ENCODE measurements at regions not wholly inside any gene's neighbourhood (a gene's known extent, or its start where the extent isn't known, plus 50 kb on each side); places are given as distances from the start of the nearest gene placed in this dataset.

DNA sequence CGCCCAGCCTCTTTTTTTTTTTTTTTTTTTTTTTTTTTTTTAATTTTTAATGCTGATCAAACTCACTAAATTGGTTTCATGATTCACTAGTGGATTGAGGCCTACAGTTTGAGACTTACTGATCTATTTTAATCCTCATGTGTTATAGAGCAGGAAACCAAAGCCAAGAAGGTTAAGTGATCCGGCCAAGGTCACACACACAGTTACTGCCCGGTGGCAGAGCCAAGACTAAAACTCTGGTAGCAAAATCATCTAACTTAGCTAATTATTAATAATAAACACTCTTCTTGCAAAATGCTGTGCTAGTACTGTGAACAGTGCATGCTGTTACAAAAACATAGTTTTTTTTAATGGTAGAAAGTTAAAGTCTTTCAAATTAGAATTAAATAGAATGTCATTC lies 188.3 kb upstream of the NFE2L3 start:
- no peak for TF ChIP-seq POLR2A (IDR thresholded peaks at IDR 0.05; ENCODE audit: low read depth)
- no peak for TF ChIP-seq POLR2AphosphoS5 (IDR thresholded peaks at IDR 0.05)
- no peak for TF ChIP-seq EP300 (IDR thresholded peaks at IDR 0.05)
- TF ChIP-seq, protein P1, sequence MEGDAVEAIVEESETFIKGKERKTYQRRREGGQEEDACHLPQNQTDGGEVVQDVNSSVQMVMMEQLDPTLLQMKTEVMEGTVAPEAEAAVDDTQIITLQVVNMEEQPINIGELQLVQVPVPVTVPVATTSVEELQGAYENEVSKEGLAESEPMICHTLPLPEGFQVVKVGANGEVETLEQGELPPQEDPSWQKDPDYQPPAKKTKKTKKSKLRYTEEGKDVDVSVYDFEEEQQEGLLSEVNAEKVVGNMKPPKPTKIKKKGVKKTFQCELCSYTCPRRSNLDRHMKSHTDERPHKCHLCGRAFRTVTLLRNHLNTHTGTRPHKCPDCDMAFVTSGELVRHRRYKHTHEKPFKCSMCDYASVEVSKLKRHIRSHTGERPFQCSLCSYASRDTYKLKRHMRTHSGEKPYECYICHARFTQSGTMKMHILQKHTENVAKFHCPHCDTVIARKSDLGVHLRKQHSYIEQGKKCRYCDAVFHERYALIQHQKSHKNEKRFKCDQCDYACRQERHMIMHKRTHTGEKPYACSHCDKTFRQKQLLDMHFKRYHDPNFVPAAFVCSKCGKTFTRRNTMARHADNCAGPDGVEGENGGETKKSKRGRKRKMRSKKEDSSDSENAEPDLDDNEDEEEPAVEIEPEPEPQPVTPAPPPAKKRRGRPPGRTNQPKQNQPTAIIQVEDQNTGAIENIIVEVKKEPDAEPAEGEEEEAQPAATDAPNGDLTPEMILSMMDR (IDR thresholded peaks at IDR 0.05): no peak
- Histone ChIP-seq H3K27me3 (peaks cover 0 to 42% (median 0%) of the 10 kb centered on the region in 4 donors), H3K36me3 (no peaks in the 10 kb centered on the region), H3K27ac (replicated peaks in 1 of 4) (no peak overlapping the region), H3K4me3 (no peak overlapping the region), H3K4me1 (no peaks in the 10 kb centered on the region), H3K9me3 (no peaks in the 10 kb centered on the region)
- intact Hi-C loops (cut with DNase I): no loop called here
- 94% methylated on average over 3 of the region's 3 CpGs for WGBS
- no peak for DNase-seq (ENCODE audit: extremely low spot score)

DNA sequence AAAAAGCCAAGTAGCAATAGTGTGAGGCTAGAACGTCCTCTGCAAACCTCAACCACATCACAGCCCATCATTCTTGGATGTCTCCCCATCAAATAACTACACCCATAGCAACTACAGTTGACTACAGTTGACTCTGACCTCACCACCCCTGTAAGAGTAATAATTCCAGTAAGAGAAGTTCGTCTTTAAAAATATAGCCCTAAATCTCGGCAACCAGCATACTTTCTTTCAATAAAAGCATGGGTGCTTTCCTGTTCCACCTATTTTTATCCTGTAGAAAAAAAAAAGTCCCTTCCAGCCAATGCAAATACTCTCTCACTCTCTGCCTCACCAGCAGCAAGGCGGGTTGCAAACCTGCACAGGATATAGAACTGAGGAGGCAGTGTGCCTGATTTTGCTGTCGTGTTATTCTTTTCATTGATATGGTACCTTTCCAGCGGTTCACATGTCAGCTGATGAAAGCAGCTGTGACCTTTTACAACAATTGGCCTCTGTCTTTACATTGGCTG lies 187.5 kb upstream of the NFE2L3 start:
- no peaks in the 10 kb centered on the region for H3K9me3 ChIP-seq
- no peaks in the 10 kb centered on the region for H3K36me3 ChIP-seq
- TF ChIP-seq EP300 (IDR thresholded peaks at IDR 0.05) (no peak), POLR2A (IDR thresholded peaks at IDR 0.05; ENCODE audit: low read depth) (no peak), POLR2AphosphoS5 (IDR thresholded peaks at IDR 0.05) (no peak)
- TF ChIP-seq, protein P1 (IDR thresholded peaks at IDR 0.05): no peak
- no peak overlapping the region for H3K27ac ChIP-seq (replicated peaks in 1 of 4)
- 54% methylated on average over 6 of the region's 6 CpGs for WGBS
- peaks cover 0 to 50% (median 0%) of the 10 kb centered on the region in 4 donors for H3K27me3 ChIP-seq
- no peaks in the 10 kb centered on the region for H3K4me1 ChIP-seq
- intact Hi-C loops (cut with DNase I): no loop called here
- H3K4me3 ChIP-seq: no peak overlapping the region
- DNase-seq (ENCODE audit: extremely low spot score): no peak

DNA sequence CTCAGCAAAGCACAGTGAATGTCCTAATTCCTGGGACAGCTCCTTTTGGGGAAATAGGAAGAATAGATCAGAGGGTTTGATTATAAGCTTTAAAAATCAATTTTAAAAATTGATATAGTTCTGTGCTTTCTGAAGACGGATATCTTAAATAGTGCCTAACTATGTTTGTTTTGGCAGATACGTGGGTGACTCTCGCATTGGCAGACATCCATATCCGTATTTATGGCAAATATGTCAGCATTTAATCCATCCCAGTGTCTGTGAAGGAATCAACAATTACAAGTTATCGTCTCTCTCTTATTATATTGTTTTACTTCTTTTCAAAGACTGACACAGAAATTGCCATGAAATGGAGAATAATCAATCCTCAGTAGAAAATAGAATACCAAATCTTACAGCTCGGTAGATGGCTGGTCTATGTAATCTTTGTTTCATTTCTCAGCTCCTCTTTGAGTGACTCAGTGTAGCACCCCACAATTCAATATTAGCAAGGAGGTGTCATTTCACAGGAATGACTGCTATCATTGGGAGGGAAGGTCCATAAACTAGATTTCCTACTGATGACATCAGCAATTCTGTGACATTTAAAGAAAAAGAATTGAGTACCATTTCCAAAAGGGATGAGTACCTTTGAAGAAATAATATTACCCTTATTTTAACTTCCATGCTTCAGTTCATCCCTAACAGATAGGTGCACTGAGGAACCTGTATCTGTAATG lies 186.4 kb upstream of the NFE2L3 start:
- WGBS: 31% methylated on average over 6 of the region's 6 CpGs
- no peak overlapping the region for H3K4me3 ChIP-seq
- peaks cover 0 to 51% (median 0%) of the 10 kb centered on the region in 4 donors for H3K27me3 ChIP-seq
- no peak overlapping the region for H3K27ac ChIP-seq (replicated peaks in 1 of 4)
- H3K4me1 ChIP-seq: no peaks in the 10 kb centered on the region
- no peak for DNase-seq (ENCODE audit: extremely low spot score)
- no peaks in the 10 kb centered on the region for H3K9me3 ChIP-seq
- intact Hi-C loops (cut with DNase I): no loop called here
- TF ChIP-seq, protein P1 (IDR thresholded peaks at IDR 0.05): no peak
- TF ChIP-seq POLR2AphosphoS5 (IDR thresholded peaks at IDR 0.05) (no peak), EP300 (IDR thresholded peaks at IDR 0.05) (no peak), POLR2A (IDR thresholded peaks at IDR 0.05; ENCODE audit: low read depth) (no peak)
- H3K36me3 ChIP-seq: no peaks in the 10 kb centered on the region

DNA sequence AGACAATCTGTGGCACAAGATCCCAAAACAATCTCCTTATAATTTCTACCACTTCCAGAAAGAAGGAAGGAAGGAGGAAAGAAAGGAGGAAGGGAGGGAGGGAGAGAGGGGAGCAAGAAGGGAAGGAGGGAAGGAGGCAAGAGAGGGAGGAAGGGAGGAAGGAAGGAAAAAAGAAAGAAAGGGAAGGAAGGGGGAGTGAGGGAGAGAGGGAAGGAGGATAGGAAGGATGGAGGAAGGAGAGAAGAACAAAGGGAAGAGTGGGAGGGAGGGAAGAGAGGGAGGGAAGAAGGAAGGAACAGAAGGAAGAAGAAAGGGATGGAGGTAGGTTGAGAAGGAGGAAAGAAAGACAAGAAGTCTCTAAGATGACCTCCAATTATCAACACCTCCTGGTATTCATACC lies 185.5 kb upstream of the NFE2L3 start:
- Histone ChIP-seq H3K36me3 (no peaks in the 10 kb centered on the region), H3K4me1 (no peaks in the 10 kb centered on the region), H3K27ac (replicated peaks in 1 of 4) (no peak overlapping the region), H3K9me3 (no peaks in the 10 kb centered on the region), H3K27me3 (peaks cover 0 to 57% (median 0%) of the 10 kb centered on the region in 4 donors), H3K4me3 (no peak overlapping the region)
- intact Hi-C loops (cut with DNase I): no loop called here
- TF ChIP-seq EP300 (IDR thresholded peaks at IDR 0.05): no peak
- TF ChIP-seq POLR2A (IDR thresholded peaks at IDR 0.05; ENCODE audit: low read depth): no peak
- TF ChIP-seq POLR2AphosphoS5 (IDR thresholded peaks at IDR 0.05): no peak
- TF ChIP-seq, protein P1 (IDR thresholded peaks at IDR 0.05): no peak
- DNase-seq (ENCODE audit: extremely low spot score): no peak
